Heart right ventricle (tissue), 16 donors: ENCODE measurements at regions not wholly inside any gene's neighbourhood (a gene's known extent, or its start where the extent isn't known, plus 50 kb on each side); places are given as distances from the start of the nearest gene placed in this dataset.
A peak's percentile ranks its signal among the peaks of the same experiment; 100 is the strongest.

Experiments
- ATAC-seq, 8 donors: fragments of 200-7000 bp; cut with Tn5 transposase; one replicate each; pipeline ENCODE4 v1.9.1; 2020; ENCODE audit warnings: mild to moderate bottlenecking in 8 of 8, moderate library complexity in 8 of 8, moderate number of reproducible peaks in 1 of 8
- DNase-seq, 2 donors: peaks; one replicate each; pipeline ENCODE4 v3.0.0-alpha.2; 2020
- H3K27ac ChIP-seq, 10 donors: fragments of 200-600 bp; sonication (generic) in 2 of 10; one replicate each; pipeline versions ENCODE4 v1.5.0 to v1.8.0; 2020 to 2022; ENCODE audit warnings: mild to moderate bottlenecking in 3 of 10
- H3K27me3 ChIP-seq, 7 donors: fragments of 200-600 bp; one replicate each; pipeline ENCODE4 v1.8.0; 2021 to 2022; ENCODE audit warnings: mild to moderate bottlenecking in 2 of 7
- H3K36me3 ChIP-seq, 9 donors: fragments of 200-600 bp; sonication (generic) in 1 of 9; one replicate each; pipeline versions ENCODE4 v1.5.0 to v1.8.0; 2020 to 2022; ENCODE audit warnings: mild to moderate bottlenecking in 2 of 9
- H3K4me1 ChIP-seq, 9 donors: fragments of 200-600 bp; sonication (generic) in 1 of 9; one replicate each; pipeline versions ENCODE4 v1.5.0 to v1.8.0; 2020 to 2022; ENCODE audit warnings: mild to moderate bottlenecking in 4 of 9
- H3K4me3 ChIP-seq, 10 donors: fragments of 200-600 bp; sonication (generic) in 2 of 10; one replicate each; pipeline versions ENCODE4 v1.5.0 to v1.8.0; 2020 to 2022; ENCODE audit warnings: mild to moderate bottlenecking in 7 of 10, moderate library complexity in 2 of 10
- H3K9me3 ChIP-seq, 11 donors: fragments of 200-600 bp in 10 of 11; sonication (generic) in 2 of 11; one replicate each; pipeline versions ENCODE4 v1.5.0 to v1.8.0; 2013 to 2022; ENCODE audit warnings: mild to moderate bottlenecking in 2 of 11, control low read depth in 1 of 11, moderate library complexity in 1 of 11
- CTCF ChIP-seq, 9 donors: fragments of 200-600 bp; sonication (generic) in 2 of 9; IDR thresholded peaks; one replicate each; pipeline versions ENCODE4 v1.5.0 to v1.8.0; 2021 to 2022; ENCODE audit warnings: antibody characterized with exemption in 9 of 9, mild to moderate bottlenecking in 5 of 9, moderate library complexity in 1 of 9
- WGBS, 2 donors: extraction: QIAGEN DNeasy Blood & Tissue Kit; methylation state at CpG; one replicate each; pipeline ENCODE4 v1.1.7; 2013; ENCODE audit warnings: inconsistent platforms in 1 of 2; 5-methylcytosine and 5-hydroxymethylcytosine counted together
- intact Hi-C, 10 donors: fragments of 100-400 bp; cut with DNase I; formaldehyde crosslinking; loops; one replicate each; pipeline versions ENCODE4 v1.11.1 to v1.14.2; 2022
- donor health status: Arrhythmogenic right ventricular cardiomyopathy.
- donor health status: ischemic (EF 13 %, LVEDD 7.1; RV severe dilation, severe dysfunction).
- donor health status: healthy with polysubstance abuse.
- donor health status: DM: no; HTN: yes; CAD: no.
- donor health status: DM: no; HTN: no; CAD: no.
- donor health status: ischemic (EF 25% LVEDD 6.9; RV normal size, moderate dysfunction).
- donor health status: ischemic (EF 25% LVEDD 5.7; RV mildly dilated, moderate dysfunction).
- donor health status: healthy.
- donor health status: DM: yes; HTN: yes; CAD: no.
- donor health status: Ischemic cardiomyopathy.
- donor health status: ischemic (EF 35%, LVEDD 5.7; RV mildly dilated, moderate dysfunction).
- donor health status: nonischemic (EF 11% LVEDD 7.7; RV severe dilation, severe dysfunction).
- donor health status: DM: yes; HTN: yes; CAD: no.
- donor health status: PGD.
- donor health status: ischemic (EF 29% LVEDD 5.4; RV normal size, mild dysfunction).
- donor health status: nonischemic (EF 23%, LVEDD 6.1; RV moderate dilation, normal function).

GRCh38 chr6:51528556-51528955 is 558.9 kb downstream of the PKHD1 start:
- Histone ChIP-seq H3K36me3 (no peaks in the 10 kb centered on the region), H3K9me3 (peaks cover 0 to 3% (median 0%) of the 10 kb centered on the region in 11 donors), H3K4me1 (no peaks in the 10 kb centered on the region), H3K4me3 (no peak overlapping the region), H3K27ac (no peak overlapping the region), H3K27me3 (no peaks in the 10 kb centered on the region)
- 80% methylated on average over 1 of the region's 1 CpG for WGBS, 2 donors
- TF ChIP-seq CTCF (IDR thresholded peaks at IDR 0.05) = no peak
- intact Hi-C loops = loop anchor here in 1 of 10 donors (10.0 kb wide), 1 partner anchor 226 kb away; no protein-coding TSS in a partner anchor
- DNase-seq (no peak), ATAC-seq (no peak)

- DNase-seq (no peak), ATAC-seq (no peak)
- H3K27ac ChIP-seq = no peak overlapping the region
- H3K4me1 ChIP-seq = no peaks in the 10 kb centered on the region
- no peaks in the 10 kb centered on the region for H3K36me3 ChIP-seq
- H3K27me3 ChIP-seq = no peaks in the 10 kb centered on the region
- peaks cover 0 to 3% (median 0%) of the 10 kb centered on the region in 11 donors for H3K9me3 ChIP-seq
- intact Hi-C loops = loop anchor here in 1 of 10 donors (10.0 kb wide), 1 partner anchor 226 kb away; no protein-coding TSS in a partner anchor
- no peak for TF ChIP-seq CTCF (IDR thresholded peaks at IDR 0.05)
- H3K4me3 ChIP-seq = no peak overlapping the region
- WGBS, 2 donors = 78 to 82% methylated on average over 1 of the region's 1 CpG
Observed at GRCh38 chr6:51529240-51529639, 558.2 kb downstream of the PKHD1 start.

GRCh38 chr6:51531623-51532022 is 555.8 kb downstream of the PKHD1 start:
- no peaks in the 10 kb centered on the region for H3K27me3 ChIP-seq
- no peaks in the 10 kb centered on the region for H3K36me3 ChIP-seq
- no peak for DNase-seq
- H3K9me3 ChIP-seq = peaks cover 0 to 3% (median 0%) of the 10 kb centered on the region in 11 donors
- H3K4me3 ChIP-seq = no peak overlapping the region
- H3K27ac ChIP-seq = no peak overlapping the region
- H3K4me1 ChIP-seq = no peaks in the 10 kb centered on the region
- 26 to 42% methylated on average over 2 of the region's 2 CpGs for WGBS, 2 donors
- TF ChIP-seq CTCF (IDR thresholded peaks at IDR 0.05) = peak in 7 of 9 donors; percentile 9 to 50 (median 39)
- intact Hi-C loops = loop anchor here in 4 of 10 donors (1.0 to 10.0 kb wide), 5 partner anchors 221 to 426 kb away; no protein-coding TSS in a partner anchor
- ATAC-seq = peak in 5 of 8 donors; percentile 48 to 73 (median 68)

- no peak for TF ChIP-seq CTCF (IDR thresholded peaks at IDR 0.05)
- Histone ChIP-seq H3K4me1 (no peaks in the 10 kb centered on the region), H3K36me3 (no peaks in the 10 kb centered on the region), H3K4me3 (no peak overlapping the region), H3K27me3 (peaks cover 0 to 5% (median 0%) of the 10 kb centered on the region in 7 donors), H3K9me3 (no peaks in the 10 kb centered on the region), H3K27ac (no peak overlapping the region)
- 76 to 84% methylated on average over 3 of the region's 3 CpGs for WGBS, 2 donors
- intact Hi-C loops = loop anchor here in 3 of 10 donors (5.0 to 10.0 kb wide), 3 partner anchors 218 to 423 kb away; no protein-coding TSS in a partner anchor
- ATAC-seq (no peak), DNase-seq (no peak)
Observed at GRCh38 chr6:51533962-51534361, 553.5 kb downstream of the PKHD1 start.
